ENCODE measurements at regions not wholly inside any gene's neighbourhood (a gene's known extent, or its start where the extent isn't known, plus 50 kb on each side); places are given as distances from the start of the nearest gene placed in this dataset.

DNA sequence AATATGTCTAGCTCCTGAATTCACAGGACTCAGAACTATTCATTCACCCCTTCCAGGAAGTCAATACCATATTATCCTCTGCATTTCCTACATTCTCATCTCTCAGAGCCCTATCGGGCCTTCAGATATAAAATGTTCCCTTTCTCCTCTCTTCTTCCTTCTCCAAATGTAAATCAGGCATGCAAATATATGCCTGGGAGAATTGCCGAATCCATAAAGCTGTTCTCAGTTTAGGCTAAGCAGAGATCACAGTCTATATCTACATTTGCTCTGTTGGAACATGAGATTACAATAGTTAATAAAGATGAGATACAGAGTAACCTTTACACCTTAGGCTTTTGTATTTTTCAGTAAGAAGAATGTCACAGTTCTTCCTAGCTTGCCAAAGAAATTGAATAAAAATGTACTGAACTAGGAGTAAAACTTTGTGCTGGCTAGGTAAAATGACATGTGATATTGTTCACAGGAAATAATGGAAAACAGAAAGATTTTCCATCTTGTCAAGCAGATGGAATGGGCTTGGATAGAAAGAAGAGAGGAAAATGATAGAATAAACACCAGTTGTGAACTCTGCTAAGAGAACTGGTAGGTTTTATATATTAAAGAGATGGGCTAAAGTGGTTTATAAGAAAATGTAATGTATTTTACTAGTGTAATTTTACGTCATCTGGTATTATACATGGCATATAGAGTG, 161.5 kb downstream of the NRIP1 start:
- 90 to 96% methylated on average over 3 of the region's 3 CpGs for WGBS, 2 donors
- ATAC-seq (ENCODE audit: low FRiP score in 2 of 2), result no peak
- DNase-seq, result no peak
- no peaks in the 10 kb centered on the region for H3K4me1 ChIP-seq
- no peaks in the 10 kb centered on the region for H3K27me3 ChIP-seq
- no peak overlapping the region for H3K4me3 ChIP-seq
- H3K9me3 ChIP-seq, result no peaks in the 10 kb centered on the region
- TF ChIP-seq CTCF (IDR thresholded peaks at IDR 0.05), result no peak
- no peak for TF ChIP-seq EP300 (IDR thresholded peaks at IDR 0.05)
- TF ChIP-seq POLR2AphosphoS5 (IDR thresholded peaks at IDR 0.05), result no peak
- no peak for TF ChIP-seq POLR2A (IDR thresholded peaks at IDR 0.05)
- no peaks in the 10 kb centered on the region for H3K36me3 ChIP-seq
- no peak overlapping the region for H3K27ac ChIP-seq

GRCh38 chr21:14901482-14901958, 163.3 kb downstream of the NRIP1 start:
- no peaks in the 10 kb centered on the region for H3K4me1 ChIP-seq
- H3K4me3 ChIP-seq, result no peak overlapping the region
- DNase-seq (no peak), ATAC-seq (ENCODE audit: low FRiP score in 2 of 2) (no peak)
- H3K36me3 ChIP-seq, result no peaks in the 10 kb centered on the region
- H3K27ac ChIP-seq, result no peak overlapping the region
- WGBS, 2 donors, result 81 to 91% methylated on average over 3 of the region's 3 CpGs
- H3K9me3 ChIP-seq, result no peaks in the 10 kb centered on the region
- H3K27me3 ChIP-seq, result no peaks in the 10 kb centered on the region
- TF ChIP-seq POLR2AphosphoS5 (IDR thresholded peaks at IDR 0.05) (no peak), EP300 (IDR thresholded peaks at IDR 0.05) (no peak), CTCF (IDR thresholded peaks at IDR 0.05) (no peak), POLR2A (IDR thresholded peaks at IDR 0.05) (no peak)

DNA sequence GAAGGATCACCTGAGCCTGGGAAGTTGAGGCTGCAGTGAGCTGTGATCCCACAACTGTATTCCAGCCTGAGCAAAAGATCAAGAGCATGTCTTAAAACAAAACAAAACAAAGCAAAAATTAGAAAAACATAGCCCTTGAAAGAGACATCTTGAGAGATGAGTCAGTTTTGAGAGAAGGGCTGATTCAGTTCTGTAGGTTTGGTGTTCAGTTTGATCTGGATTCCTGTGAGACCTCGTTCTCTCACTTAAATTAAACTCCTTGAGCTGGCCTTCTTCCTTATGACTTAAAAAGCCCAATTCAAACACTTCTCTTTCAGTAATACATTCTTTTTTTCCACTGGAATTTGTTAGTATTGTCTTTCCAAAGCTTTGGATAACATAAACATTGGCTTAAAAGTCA, 164.2 kb downstream of the NRIP1 start:
- Histone ChIP-seq H3K27me3 (no peaks in the 10 kb centered on the region), H3K4me1 (no peaks in the 10 kb centered on the region), H3K36me3 (no peaks in the 10 kb centered on the region), H3K9me3 (no peaks in the 10 kb centered on the region), H3K27ac (no peak overlapping the region), H3K4me3 (no peak overlapping the region)
- TF ChIP-seq POLR2AphosphoS5 (IDR thresholded peaks at IDR 0.05), result no peak
- TF ChIP-seq CTCF (IDR thresholded peaks at IDR 0.05), result no peak
- no peak for TF ChIP-seq EP300 (IDR thresholded peaks at IDR 0.05)
- TF ChIP-seq POLR2A (IDR thresholded peaks at IDR 0.05), result no peak
- no peak for DNase-seq
- ATAC-seq (ENCODE audit: low FRiP score in 2 of 2), result no peak
- 70 to 78% methylated on average over 1 of the region's 1 CpG for WGBS, 2 donors

DNA sequence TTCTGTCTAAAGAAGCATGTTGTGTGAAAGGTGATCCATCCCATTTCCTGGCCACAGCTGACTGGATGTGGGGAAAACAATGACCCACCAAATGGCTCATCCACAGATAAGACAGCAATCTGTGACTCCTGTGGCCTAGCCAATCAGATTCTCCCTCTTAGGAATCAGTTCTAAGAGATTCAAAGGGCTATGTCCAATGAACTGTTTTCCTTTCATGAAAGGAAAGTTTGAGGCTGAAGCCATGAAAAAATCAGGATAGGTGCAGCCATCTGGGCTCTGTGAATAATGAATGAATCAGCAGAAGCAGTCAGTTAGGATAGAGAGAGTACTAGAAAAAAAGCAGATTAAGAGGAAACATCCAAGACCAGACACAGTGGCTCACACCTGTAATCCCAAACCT, 164.7 kb downstream of the NRIP1 start:
- no peaks in the 10 kb centered on the region for H3K9me3 ChIP-seq
- no peaks in the 10 kb centered on the region for H3K36me3 ChIP-seq
- no peak for DNase-seq
- no peaks in the 10 kb centered on the region for H3K27me3 ChIP-seq
- H3K4me1 ChIP-seq, result no peaks in the 10 kb centered on the region
- H3K27ac ChIP-seq, result no peak overlapping the region
- H3K4me3 ChIP-seq, result no peak overlapping the region
- ATAC-seq (ENCODE audit: low FRiP score in 2 of 2), result no peak
- no peak for TF ChIP-seq EP300 (IDR thresholded peaks at IDR 0.05)
- TF ChIP-seq POLR2AphosphoS5 (IDR thresholded peaks at IDR 0.05), result no peak
- TF ChIP-seq POLR2A (IDR thresholded peaks at IDR 0.05), result no peak
- no peak for TF ChIP-seq CTCF (IDR thresholded peaks at IDR 0.05)

DNA sequence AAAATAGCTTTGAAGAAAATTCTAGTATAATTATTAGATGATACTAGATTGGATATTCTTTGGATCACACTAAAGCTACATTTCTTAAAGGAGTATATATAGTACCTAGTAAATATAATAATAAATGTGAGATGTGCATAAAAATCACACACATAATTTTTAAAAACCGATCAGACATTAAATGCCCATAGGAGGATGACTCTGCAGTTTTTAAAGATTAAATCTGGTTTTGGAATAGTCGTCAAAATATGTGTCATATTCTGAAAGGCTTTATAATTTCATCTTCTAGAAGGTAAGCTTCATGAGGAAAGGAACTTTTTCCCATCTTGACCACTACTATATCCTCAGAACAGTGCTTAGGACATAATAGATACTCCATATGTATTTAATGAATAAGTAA, 169.0 kb downstream of the NRIP1 start:
- no peak for DNase-seq
- H3K27ac ChIP-seq, result no peak overlapping the region
- H3K4me1 ChIP-seq, result no peaks in the 10 kb centered on the region
- no peak overlapping the region for H3K4me3 ChIP-seq
- WGBS, 2 donors, result 77 to 90% methylated on average over 2 of the region's 2 CpGs
- H3K9me3 ChIP-seq, result no peaks in the 10 kb centered on the region
- H3K27me3 ChIP-seq, result no peaks in the 10 kb centered on the region
- no peak for TF ChIP-seq EP300 (IDR thresholded peaks at IDR 0.05)
- no peak for TF ChIP-seq CTCF (IDR thresholded peaks at IDR 0.05)
- no peak for TF ChIP-seq POLR2A (IDR thresholded peaks at IDR 0.05)
- TF ChIP-seq POLR2AphosphoS5 (IDR thresholded peaks at IDR 0.05), result no peak
- H3K36me3 ChIP-seq, result no peaks in the 10 kb centered on the region
- ATAC-seq (ENCODE audit: low FRiP score in 2 of 2), result no peak
